HG02798 (cell line): ENCODE measurements at regions not wholly inside any gene's neighbourhood (a gene's known extent, or its start where the extent isn't known, plus 50 kb on each side); places are given as distances from the start of the nearest gene placed in this dataset.

Experiments used
- ATAC-seq: cut with Tn5 transposase; IDR thresholded peaks from one replicate; pipeline ENCODE4 v1.9.1; 2021; ENCODE audit warnings: mild to moderate bottlenecking; ENCODE audit not compliant: unreplicated experiment, poor library complexity

GRCh38 chr13:77979721-77980385, 61.2 kb upstream of the EDNRB start:
- ATAC-seq: no peak

GRCh38 chr13:77975358-77976042, 56.9 kb upstream of the EDNRB start:
- ATAC-seq: no peak

GRCh38 chr13:77969299-77969698, 50.7 kb upstream of the EDNRB start:
- ATAC-seq: no peak
